ENCODE measurements at regions not wholly inside any gene's neighbourhood (a gene's known extent, or its start where the extent isn't known, plus 50 kb on each side); places are given as distances from the start of the nearest gene placed in this dataset.

DNA sequence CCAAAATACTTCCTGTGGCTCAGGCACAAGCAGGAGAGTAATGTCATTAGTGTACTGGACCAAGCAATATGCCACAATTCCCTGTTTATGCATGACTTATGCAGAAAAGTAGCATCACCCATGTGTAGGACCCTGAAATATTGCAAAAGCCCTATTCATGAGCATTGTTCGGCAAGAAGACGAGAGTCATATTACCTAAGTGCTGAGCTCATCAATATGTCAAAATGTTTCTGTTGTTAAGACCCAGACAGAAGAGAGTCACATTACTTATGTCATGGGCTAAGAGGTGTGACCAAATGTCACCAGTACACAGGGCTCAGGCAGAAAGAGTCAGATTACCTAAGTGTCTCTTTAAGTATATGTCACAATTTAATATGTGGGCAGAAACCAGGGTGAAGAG, 1172.6 kb upstream of the AMELY start:
- TF ChIP-seq, protein P1, sequence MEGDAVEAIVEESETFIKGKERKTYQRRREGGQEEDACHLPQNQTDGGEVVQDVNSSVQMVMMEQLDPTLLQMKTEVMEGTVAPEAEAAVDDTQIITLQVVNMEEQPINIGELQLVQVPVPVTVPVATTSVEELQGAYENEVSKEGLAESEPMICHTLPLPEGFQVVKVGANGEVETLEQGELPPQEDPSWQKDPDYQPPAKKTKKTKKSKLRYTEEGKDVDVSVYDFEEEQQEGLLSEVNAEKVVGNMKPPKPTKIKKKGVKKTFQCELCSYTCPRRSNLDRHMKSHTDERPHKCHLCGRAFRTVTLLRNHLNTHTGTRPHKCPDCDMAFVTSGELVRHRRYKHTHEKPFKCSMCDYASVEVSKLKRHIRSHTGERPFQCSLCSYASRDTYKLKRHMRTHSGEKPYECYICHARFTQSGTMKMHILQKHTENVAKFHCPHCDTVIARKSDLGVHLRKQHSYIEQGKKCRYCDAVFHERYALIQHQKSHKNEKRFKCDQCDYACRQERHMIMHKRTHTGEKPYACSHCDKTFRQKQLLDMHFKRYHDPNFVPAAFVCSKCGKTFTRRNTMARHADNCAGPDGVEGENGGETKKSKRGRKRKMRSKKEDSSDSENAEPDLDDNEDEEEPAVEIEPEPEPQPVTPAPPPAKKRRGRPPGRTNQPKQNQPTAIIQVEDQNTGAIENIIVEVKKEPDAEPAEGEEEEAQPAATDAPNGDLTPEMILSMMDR (IDR thresholded peaks at IDR 0.05; ENCODE audit: insufficient read depth, low read depth, low read length, missing control alignments), result no peak
- no peak for DNase-seq (ENCODE audit: low read depth)
- H3K4me3 ChIP-seq (ENCODE audit: low read length), result no peak overlapping the region

DNA sequence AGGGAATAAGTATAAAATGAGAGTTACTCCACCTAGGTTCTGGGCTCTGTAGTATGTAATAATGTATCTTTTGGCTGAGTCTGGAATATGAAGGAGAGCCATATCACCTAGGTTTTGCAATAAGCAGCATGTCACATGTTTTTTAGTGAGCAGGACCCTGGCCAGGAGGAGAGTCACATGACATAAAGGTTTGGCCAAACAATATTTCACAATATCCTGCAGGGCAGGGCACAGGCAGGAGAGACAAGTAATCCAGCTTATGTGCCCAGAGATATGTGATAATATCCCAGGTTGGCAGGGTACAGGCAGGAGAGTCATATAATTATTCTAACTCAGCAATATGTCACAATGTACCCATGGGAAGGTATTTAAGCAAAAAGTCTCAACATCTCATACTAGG, 1169.6 kb upstream of the AMELY start:
- no peak overlapping the region for H3K4me3 ChIP-seq (ENCODE audit: low read length)
- DNase-seq (ENCODE audit: low read depth), result peak; percentile 60
- TF ChIP-seq, protein P1 (IDR thresholded peaks at IDR 0.05; ENCODE audit: insufficient read depth, low read depth, low read length, missing control alignments), result no peak

DNA sequence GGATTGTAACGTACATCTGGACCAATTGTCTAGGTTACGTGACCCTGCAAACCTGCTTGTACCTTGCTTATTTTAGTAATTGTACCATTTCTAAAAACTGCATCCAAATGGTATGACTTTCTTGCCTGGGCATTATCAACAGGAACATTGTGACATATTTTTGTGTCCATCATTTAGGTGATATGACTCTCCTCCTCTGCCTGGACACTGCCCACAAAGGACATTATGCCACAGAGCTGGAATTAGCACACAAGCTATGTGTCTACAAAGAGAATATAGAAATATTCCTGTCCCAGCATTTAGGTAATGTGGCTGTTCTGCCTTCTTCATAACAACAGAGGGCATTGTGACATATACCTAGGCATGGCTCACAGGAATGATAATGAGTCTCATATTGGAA, 1153.7 kb upstream of the AMELY start:
- DNase-seq (ENCODE audit: low read depth), result no peak
- TF ChIP-seq, protein P1 (IDR thresholded peaks at IDR 0.05; ENCODE audit: insufficient read depth, low read depth, low read length, missing control alignments), result peak; percentile 29
- no peak overlapping the region for H3K4me3 ChIP-seq (ENCODE audit: low read length)

DNA sequence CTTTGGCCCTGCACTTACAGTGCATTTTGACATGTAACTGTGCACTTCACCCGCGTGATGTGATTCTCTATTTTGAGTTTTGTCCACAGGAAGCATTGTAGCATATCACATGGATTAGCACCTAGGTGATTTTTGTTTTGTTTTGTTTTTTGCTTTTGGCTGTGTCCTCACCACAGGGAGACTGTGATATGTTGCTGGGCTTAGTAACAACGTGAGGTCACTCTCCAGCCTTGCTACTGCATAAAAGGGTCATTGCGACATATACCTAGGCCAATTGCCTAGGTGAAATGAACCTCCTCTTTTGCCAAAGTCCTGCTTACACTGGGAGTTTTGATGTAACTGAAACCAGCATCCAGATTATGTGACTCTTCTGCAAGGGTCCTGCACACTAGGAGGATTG, 1152.9 kb upstream of the AMELY start:
- no peak overlapping the region for H3K4me3 ChIP-seq (ENCODE audit: low read length)
- DNase-seq (ENCODE audit: low read depth), result no peak
- TF ChIP-seq, protein P1 (IDR thresholded peaks at IDR 0.05; ENCODE audit: insufficient read depth, low read depth, low read length, missing control alignments), result no peak

DNA sequence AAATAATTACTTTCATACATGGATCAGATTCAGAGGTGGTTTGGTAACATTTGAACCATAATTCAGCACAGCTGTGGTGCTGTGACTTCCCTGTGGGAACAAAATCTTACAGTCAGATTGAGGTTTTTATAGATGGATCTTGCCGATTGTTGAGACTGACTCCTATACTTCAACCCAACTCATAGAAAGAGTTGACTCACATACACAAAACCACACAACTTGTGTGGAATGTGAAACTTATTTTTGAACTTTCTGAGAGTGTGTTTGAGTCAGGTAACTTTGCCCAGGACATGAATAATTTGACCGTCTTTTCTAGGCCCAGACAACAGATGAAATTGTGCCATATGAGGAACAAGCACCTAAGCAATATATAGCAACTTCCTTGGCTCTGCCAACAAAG, 1152.4 kb upstream of the AMELY start:
- DNase-seq (ENCODE audit: low read depth), result no peak
- TF ChIP-seq, protein P1 (IDR thresholded peaks at IDR 0.05; ENCODE audit: insufficient read depth, low read depth, low read length, missing control alignments), result no peak
- H3K4me3 ChIP-seq (ENCODE audit: low read length), result no peak overlapping the region

DNA sequence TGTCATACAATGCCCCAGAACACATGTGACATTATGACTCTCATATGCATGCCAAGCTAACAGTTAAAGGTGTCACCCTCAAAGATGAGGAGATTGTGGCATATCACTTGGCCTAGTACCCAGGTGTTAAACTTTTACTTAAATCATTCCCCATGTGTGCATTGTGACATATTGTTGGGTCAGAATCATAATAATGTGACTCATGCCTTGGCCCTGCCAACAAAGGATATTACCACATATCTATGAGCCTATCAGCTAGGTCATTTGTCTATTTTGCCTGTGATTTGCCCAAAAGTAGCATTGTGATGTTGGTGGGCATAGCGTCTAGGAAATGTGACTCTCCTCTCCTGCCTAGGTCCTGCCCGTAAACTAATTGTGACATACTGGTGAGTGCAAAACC, 1147.1 kb upstream of the AMELY start:
- peak; percentile 71 for DNase-seq (ENCODE audit: low read depth)
- TF ChIP-seq, protein P1 (IDR thresholded peaks at IDR 0.05; ENCODE audit: insufficient read depth, low read depth, low read length, missing control alignments), result no peak
- H3K4me3 ChIP-seq (ENCODE audit: low read length), result no peak overlapping the region

DNA sequence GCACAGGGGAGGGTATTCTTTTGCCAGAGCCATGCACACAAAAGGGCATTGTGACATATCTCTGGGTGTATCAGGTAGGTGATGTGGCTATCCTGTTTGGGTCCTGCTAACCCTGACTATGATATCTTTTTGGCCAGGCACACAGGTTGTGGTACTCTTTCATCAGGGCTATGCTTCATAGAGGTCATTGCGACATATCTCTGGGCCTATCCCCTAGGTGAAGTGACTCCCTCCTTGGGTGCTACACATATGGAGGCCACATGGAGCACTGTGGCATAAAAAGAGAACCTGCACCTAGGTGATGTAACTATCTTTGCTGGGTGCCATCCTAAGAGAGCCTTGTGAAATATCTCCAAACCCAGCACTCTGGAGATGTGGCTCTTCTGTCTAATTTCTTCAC, 1139.8 kb upstream of the AMELY start:
- TF ChIP-seq, protein P1 (IDR thresholded peaks at IDR 0.05; ENCODE audit: insufficient read depth, low read depth, low read length, missing control alignments), result peak; percentile 33
- peak; percentile 50 for DNase-seq (ENCODE audit: low read depth)
- H3K4me3 ChIP-seq (ENCODE audit: low read length), result no peak overlapping the region

Measured in epithelial cell of esophagus (primary cell).